ENCODE measurements at regions not wholly inside any gene's neighbourhood (a gene's known extent, or its start where the extent isn't known, plus 50 kb on each side); places are given as distances from the start of the nearest gene placed in this dataset.

- no peak for ATAC-seq (ENCODE audit: low read depth)
- DNase-seq = no peak
- no peaks in the 10 kb centered on the region for H3K9me1 ChIP-seq (ENCODE audit: insufficient read depth, low read length)
- H3K9ac ChIP-seq (ENCODE audit: low read depth, low read length) = no peak overlapping the region
- H4K5ac ChIP-seq (ENCODE audit: low read depth, low read length) = no peak overlapping the region
- H2BK20ac ChIP-seq (ENCODE audit: low read depth, low read length) = no peak overlapping the region
- no TSS peak for BruUV-seq (replicated peaks)
- no peak overlapping the region for H3K4me2 ChIP-seq (ENCODE audit: low read depth, low read length)
- H3K36me3 ChIP-seq (ENCODE audit: control insufficient read depth, insufficient read depth, low read length) = no peaks in the 10 kb centered on the region
- H3K18ac ChIP-seq (ENCODE audit: low read depth, low read length) = no peak overlapping the region
- H2BK120ac ChIP-seq (ENCODE audit: low read depth, low read length) = no peak overlapping the region
- H4K20me1 ChIP-seq (ENCODE audit: insufficient read depth, low read length) = no peaks in the 10 kb centered on the region; the same call in 1 of the 2 replicates
- WGBS, 2 experiments (ENCODE audit: extremely low coverage in 2 of 2, insufficient read length in 1 of 2) = no CpG with 5 or more reads among the region's 2 CpGs
- no peak overlapping the region for H4K8ac ChIP-seq (ENCODE audit: low read depth in 2 of 2, low read length in 2 of 2)
- H3K27me3 ChIP-seq (ENCODE audit: control insufficient read depth, insufficient read depth, low read length) = peaks cover 16% of the 10 kb centered on the region; the same call in 1 of the 2 replicates
- no peak overlapping the region for H3K27ac ChIP-seq (ENCODE audit: insufficient read depth, low read length)
- no peak overlapping the region for H2BK5ac ChIP-seq (ENCODE audit: low read depth, low read length, poor library complexity, severe bottlenecking)
- H2AK5ac ChIP-seq (ENCODE audit: low read depth, low read length) = no peak overlapping the region
- no peak overlapping the region for H3K4ac ChIP-seq (ENCODE audit: low read depth, low read length)
- in situ Hi-C loops (cut with MboI; ENCODE audit: low sequenced_read_pairs) (no loop called here), dilution Hi-C loops (cut with HindIII; ENCODE audit: low sequenced_read_pairs, unreplicated experiment) (no loop called here), intact Hi-C loops (cut with micrococcal nuclease) (no loop called here)
- no peak overlapping the region for H2AFZ ChIP-seq (replicated peaks; ENCODE audit: low read length, poor library complexity)
- H2AK9ac ChIP-seq (replicated peaks; ENCODE audit: low read depth, low read length, poor library complexity) = no peak overlapping the region
- CTCF ChIA-PET = no interaction called here
- no peak overlapping the region for H3K4me3 ChIP-seq (ENCODE audit: insufficient read depth, low read depth, low read length)
- no peak overlapping the region for H3K14ac ChIP-seq (replicated peaks; ENCODE audit: low read depth, low read length)
- H3K9me3 ChIP-seq (ENCODE audit: control insufficient read depth, insufficient read depth, low read length) = peaks cover 5% of the 10 kb centered on the region; the same call in 1 of the 2 replicates
- H4K91ac ChIP-seq (ENCODE audit: insufficient read depth, low read depth, low read length) = no peak overlapping the region
- POLR2A ChIA-PET (ENCODE audit: unreplicated experiment) = no interaction called here
- H3K79me1 ChIP-seq (ENCODE audit: low read depth in 1 of 2, low read length in 2 of 2) = no peaks in the 10 kb centered on the region
- H3K23ac ChIP-seq (ENCODE audit: low read depth, low read length) = no peak overlapping the region
- no peak for TF ChIP-seq NFE2L2 (IDR thresholded peaks at IDR 0.05; ENCODE audit: low read depth, low read length)
- TF ChIP-seq RFX5 (IDR thresholded peaks at IDR 0.05; ENCODE audit: low read depth, low read length) = no peak
- no peak for TF ChIP-seq BHLHE40 (IDR thresholded peaks at IDR 0.05; ENCODE audit: low read depth, low read length)
- no peak for TF ChIP-seq SMC3 (IDR thresholded peaks at IDR 0.05; ENCODE audit: low read depth, low read length)
- no peak for TF ChIP-seq FOS (IDR thresholded peaks at IDR 0.05; ENCODE audit: low read depth, low read length)
- TF ChIP-seq MAFK (IDR thresholded peaks at IDR 0.05; ENCODE audit: low read depth, low read length) = no peak
- TF ChIP-seq RCOR1 (IDR thresholded peaks at IDR 0.05; ENCODE audit: insufficient replicate concordance, low read length) = no peak
- TF ChIP-seq CTCF (conservative IDR thresholded peaks at IDR 0.05; ENCODE audit: low read depth, low read length) = no peak
- TF ChIP-seq RAD21 (IDR thresholded peaks at IDR 0.05; ENCODE audit: low read length) = no peak
- TF ChIP-seq CHD1 (IDR thresholded peaks at IDR 0.05; ENCODE audit: low read depth, low read length) = no peak
- TF ChIP-seq POLR2A (IDR thresholded peaks at IDR 0.05; ENCODE audit: low read depth, low read length) = no peak
- TF ChIP-seq ELK1 (IDR thresholded peaks at IDR 0.05; ENCODE audit: borderline replicate concordance, low read depth, low read length) = no peak
- TF ChIP-seq MAZ (IDR thresholded peaks at IDR 0.05; ENCODE audit: borderline replicate concordance, low read depth, low read length) = no peak
- no peak for TF ChIP-seq CEBPB (IDR thresholded peaks at IDR 0.05; ENCODE audit: low read depth, low read length)
- no peak for TF ChIP-seq USF2 (IDR thresholded peaks at IDR 0.05; ENCODE audit: low read depth, low read length)
- TF ChIP-seq MXI1 (IDR thresholded peaks at IDR 0.05; ENCODE audit: borderline replicate concordance, low read depth, low read length) = no peak
- H3K4me1 ChIP-seq (ENCODE audit: control insufficient read depth, insufficient read depth, low read length) = no peaks in the 10 kb centered on the region
- H2BK15ac ChIP-seq (ENCODE audit: low read depth, low read length) = no peak overlapping the region
- no peak overlapping the region for H3K56ac ChIP-seq (ENCODE audit: extremely low read depth, insufficient read depth, low read length)
Observed at GRCh38 chr5:171714261-171714660, 71.4 kb upstream of the SMIM23 start.
